Fibroblast of lung (primary cell): ENCODE measurements at regions not wholly inside any gene's neighbourhood (a gene's known extent, or its start where the extent isn't known, plus 50 kb on each side); places are given as distances from the start of the nearest gene placed in this dataset.

Experiments
- CTCF ChIP-seq, 2 donors: IDR thresholded peaks in 1 of 2; conservative IDR thresholded peaks in 1 of 2; 1 replicate in 1 of 2; 2 replicates in 1 of 2; pipeline ENCODE4 v1.5.1; 2011 to 2012; ENCODE audit warnings: low read length in 2 of 2, control low read depth in 1 of 2, inconsistent platforms in 1 of 2, low read depth in 1 of 2, mild to moderate bottlenecking in 1 of 2
- EZH2 ChIP-seq: IDR thresholded peaks from 2 replicates; pipeline ENCODE4 v1.5.1; 2012; ENCODE audit warnings: low read length, control low read depth, mild to moderate bottlenecking; ENCODE audit errors: missing control alignments

GRCh38 chr7:124263232-124263827, 230.5 kb upstream of the TMEM229A start:
- no peak for TF ChIP-seq CTCF (conservative IDR thresholded peaks at IDR 0.05 in 1 of 2, IDR thresholded peaks at IDR 0.05 in 1 of 2; ENCODE audit: low read depth in 1 of 2, low read length in 2 of 2)
- TF ChIP-seq EZH2 = no peak
